GM12878 (cell line): ENCODE measurements at regions not wholly inside any gene's neighbourhood (a gene's known extent, or its start where the extent isn't known, plus 50 kb on each side); places are given as distances from the start of the nearest gene placed in this dataset.

Experiments used
- IKZF1 ChIP-seq: fragments of 450-650 bp; conservative IDR thresholded peaks from 2 replicates; pipeline ENCODE4 v1.6.1; 2017; ENCODE audit warnings: antibody characterized with exemption, mild to moderate bottlenecking
- IKZF2 ChIP-seq, 2 experiments: fragments of 450-650 bp; IDR thresholded peaks; 2 replicates each; pipeline ENCODE4 v1.6.1; 2017; ENCODE audit warnings: mild to moderate bottlenecking in 2 of 2, moderate library complexity in 2 of 2
- MTA2 ChIP-seq: fragments of 450-650 bp; IDR thresholded peaks from 2 replicates; pipeline ENCODE4 v1.6.1; 2016; ENCODE audit warnings: low read depth, mild to moderate bottlenecking, moderate library complexity
- MYB ChIP-seq: fragments of 150-350 bp; IDR thresholded peaks from 2 replicates; pipeline ENCODE4 v1.6.1; 2014; ENCODE audit warnings: mild to moderate bottlenecking, low read depth, low read length, borderline replicate concordance
- NFYB ChIP-seq: IDR thresholded peaks from 2 replicates; pipeline ENCODE4 v1.6.1; 2011; ENCODE audit warnings: low read depth, mild to moderate bottlenecking, low read length, improper control_type of control experiment, moderate library complexity; ENCODE audit not compliant: insufficient read depth
- POLR2AphosphoS5 ChIP-seq: IDR thresholded peaks from 2 replicates; pipeline ENCODE4 v1.6.1; 2011; ENCODE audit warnings: mild to moderate bottlenecking, low read length, inconsistent platforms
- PRDM15 ChIP-seq: fragments of 450-650 bp; formaldehyde crosslinking; IDR thresholded peaks from 2 replicates; pipeline ENCODE4 v1.4.0; 2020; ENCODE audit warnings: mild to moderate bottlenecking, moderate library complexity
- TAF1 ChIP-seq: IDR thresholded peaks from 2 replicates; pipeline ENCODE4 v1.6.1; 2011; ENCODE audit warnings: mild to moderate bottlenecking, low read depth, low read length, borderline replicate concordance
- ZBED1 ChIP-seq: IDR thresholded peaks from 2 replicates; pipeline ENCODE4 v1.6.1; 2016; ENCODE audit warnings: borderline replicate concordance
- ZSCAN29 ChIP-seq: fragments of 450-650 bp; IDR thresholded peaks from 2 replicates; pipeline ENCODE4 v1.6.1; 2017; ENCODE audit warnings: mild to moderate bottlenecking, moderate library complexity
- TF ChIP-seq, protein P1 (sequence below): fragments of 450-650 bp; IDR thresholded peaks from 2 replicates; pipeline ENCODE4 v1.6.1; 2017; ENCODE audit warnings: low read depth, mild to moderate bottlenecking, moderate library complexity
- TF ChIP-seq, protein P2 (sequence below): IDR thresholded peaks from 2 replicates; pipeline ENCODE4 v1.6.1; 2012; ENCODE audit warnings: low read depth, low read length, improper control_type of control experiment
- TF ChIP-seq, protein P3 (sequence below): fragments of 450-650 bp; IDR thresholded peaks from 2 replicates; pipeline ENCODE4 v1.6.1; 2017; ENCODE audit warnings: mild to moderate bottlenecking, moderate library complexity

DNA sequence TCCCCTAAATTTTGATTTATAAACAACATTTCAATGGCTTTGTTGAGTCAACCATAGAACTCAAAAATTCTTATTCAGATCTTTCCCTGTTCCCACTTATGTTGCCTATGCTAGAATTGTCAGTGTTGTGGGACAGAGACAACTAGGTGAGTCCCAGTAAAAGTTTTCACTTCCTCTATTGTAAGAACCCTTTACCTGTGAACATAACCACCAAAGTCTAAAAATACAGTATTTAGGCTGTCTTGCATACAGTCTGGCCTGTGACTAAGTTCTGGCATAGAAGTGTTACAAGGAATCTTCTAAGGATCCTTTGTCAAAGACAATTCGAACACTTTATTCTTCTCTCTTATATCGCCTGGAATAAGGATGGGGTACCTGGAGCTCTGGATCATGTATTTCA, 1047.9 kb upstream of the NCAM2 start (continued):
- TF ChIP-seq PRDM15 (no peak), IKZF2 (IDR thresholded peaks at IDR 0.05) (peak; percentile 61 to 74; a peak in 2 of 4 replicates), NFYB (no peak), ZBED1 (no peak), MTA2 (no peak), POLR2AphosphoS5 (no peak), MYB (no peak), IKZF1 (peak; percentile 63), ZSCAN29 (no peak), TAF1 (no peak)
- TF ChIP-seq, protein P1, sequence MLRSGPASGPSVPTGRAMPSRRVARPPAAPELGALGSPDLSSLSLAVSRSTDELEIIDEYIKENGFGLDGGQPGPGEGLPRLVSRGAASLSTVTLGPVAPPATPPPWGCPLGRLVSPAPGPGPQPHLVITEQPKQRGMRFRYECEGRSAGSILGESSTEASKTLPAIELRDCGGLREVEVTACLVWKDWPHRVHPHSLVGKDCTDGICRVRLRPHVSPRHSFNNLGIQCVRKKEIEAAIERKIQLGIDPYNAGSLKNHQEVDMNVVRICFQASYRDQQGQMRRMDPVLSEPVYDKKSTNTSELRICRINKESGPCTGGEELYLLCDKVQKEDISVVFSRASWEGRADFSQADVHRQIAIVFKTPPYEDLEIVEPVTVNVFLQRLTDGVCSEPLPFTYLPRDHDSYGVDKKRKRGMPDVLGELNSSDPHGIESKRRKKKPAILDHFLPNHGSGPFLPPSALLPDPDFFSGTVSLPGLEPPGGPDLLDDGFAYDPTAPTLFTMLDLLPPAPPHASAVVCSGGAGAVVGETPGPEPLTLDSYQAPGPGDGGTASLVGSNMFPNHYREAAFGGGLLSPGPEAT: peak; percentile 42; the same call in 1 of the 2 replicates
- TF ChIP-seq, protein P2, sequence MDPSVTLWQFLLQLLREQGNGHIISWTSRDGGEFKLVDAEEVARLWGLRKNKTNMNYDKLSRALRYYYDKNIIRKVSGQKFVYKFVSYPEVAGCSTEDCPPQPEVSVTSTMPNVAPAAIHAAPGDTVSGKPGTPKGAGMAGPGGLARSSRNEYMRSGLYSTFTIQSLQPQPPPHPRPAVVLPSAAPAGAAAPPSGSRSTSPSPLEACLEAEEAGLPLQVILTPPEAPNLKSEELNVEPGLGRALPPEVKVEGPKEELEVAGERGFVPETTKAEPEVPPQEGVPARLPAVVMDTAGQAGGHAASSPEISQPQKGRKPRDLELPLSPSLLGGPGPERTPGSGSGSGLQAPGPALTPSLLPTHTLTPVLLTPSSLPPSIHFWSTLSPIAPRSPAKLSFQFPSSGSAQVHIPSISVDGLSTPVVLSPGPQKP: no peak
- TF ChIP-seq, protein P3, sequence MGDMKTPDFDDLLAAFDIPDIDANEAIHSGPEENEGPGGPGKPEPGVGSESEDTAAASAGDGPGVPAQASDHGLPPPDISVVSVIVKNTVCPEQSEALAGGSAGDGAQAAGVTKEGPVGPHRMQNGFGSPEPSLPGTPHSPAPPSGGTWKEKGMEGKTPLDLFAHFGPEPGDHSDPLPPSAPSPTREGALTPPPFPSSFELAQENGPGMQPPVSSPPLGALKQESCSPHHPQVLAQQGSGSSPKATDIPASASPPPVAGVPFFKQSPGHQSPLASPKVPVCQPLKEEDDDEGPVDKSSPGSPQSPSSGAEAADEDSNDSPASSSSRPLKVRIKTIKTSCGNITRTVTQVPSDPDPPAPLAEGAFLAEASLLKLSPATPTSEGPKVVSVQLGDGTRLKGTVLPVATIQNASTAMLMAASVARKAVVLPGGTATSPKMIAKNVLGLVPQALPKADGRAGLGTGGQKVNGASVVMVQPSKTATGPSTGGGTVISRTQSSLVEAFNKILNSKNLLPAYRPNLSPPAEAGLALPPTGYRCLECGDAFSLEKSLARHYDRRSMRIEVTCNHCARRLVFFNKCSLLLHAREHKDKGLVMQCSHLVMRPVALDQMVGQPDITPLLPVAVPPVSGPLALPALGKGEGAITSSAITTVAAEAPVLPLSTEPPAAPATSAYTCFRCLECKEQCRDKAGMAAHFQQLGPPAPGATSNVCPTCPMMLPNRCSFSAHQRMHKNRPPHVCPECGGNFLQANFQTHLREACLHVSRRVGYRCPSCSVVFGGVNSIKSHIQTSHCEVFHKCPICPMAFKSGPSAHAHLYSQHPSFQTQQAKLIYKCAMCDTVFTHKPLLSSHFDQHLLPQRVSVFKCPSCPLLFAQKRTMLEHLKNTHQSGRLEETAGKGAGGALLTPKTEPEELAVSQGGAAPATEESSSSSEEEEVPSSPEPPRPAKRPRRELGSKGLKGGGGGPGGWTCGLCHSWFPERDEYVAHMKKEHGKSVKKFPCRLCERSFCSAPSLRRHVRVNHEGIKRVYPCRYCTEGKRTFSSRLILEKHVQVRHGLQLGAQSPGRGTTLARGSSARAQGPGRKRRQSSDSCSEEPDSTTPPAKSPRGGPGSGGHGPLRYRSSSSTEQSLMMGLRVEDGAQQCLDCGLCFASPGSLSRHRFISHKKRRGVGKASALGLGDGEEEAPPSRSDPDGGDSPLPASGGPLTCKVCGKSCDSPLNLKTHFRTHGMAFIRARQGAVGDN: no peak
